Stimulated activated CD8-positive, alpha-beta memory T cell treated with anti-CD3 and anti-CD28 coated beads, Interleukin-15, amount 100 ng/mL, for 4 hours (primary cell): ENCODE measurements at regions not wholly inside any gene's neighbourhood (a gene's known extent, or its start where the extent isn't known, plus 50 kb on each side); places are given as distances from the start of the nearest gene placed in this dataset.

Experiments
- DNase-seq, 2 donors: peaks; one replicate each; pipeline ENCODE4 v3.0.0-alpha.2; 2020; ENCODE audit warnings: low read depth in 2 of 2

- DNase-seq = no peak
Measured at GRCh38 chr2:144675331-144675730, 155.4 kb upstream of the ZEB2 start.

- DNase-seq = no peak
Measured at GRCh38 chr2:144674071-144674470, 154.2 kb upstream of the ZEB2 start.

DNA sequence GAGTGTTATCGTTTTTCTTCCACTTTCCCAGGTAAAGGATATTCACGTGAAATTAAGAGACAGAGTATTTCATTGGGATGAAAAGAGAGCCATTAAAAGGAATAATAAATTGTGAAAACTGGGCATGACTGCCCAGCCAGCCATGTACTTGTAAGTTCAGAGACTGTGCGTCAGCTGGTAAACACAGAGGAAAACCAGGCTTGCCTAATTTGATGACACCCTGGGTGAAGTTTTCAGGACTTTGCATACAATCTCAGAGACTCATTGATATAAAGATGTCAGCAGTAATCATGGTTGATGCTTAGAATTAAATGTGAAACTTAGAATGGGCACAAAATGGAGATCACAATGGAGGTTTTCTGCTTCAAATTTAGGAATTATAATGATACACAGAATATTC is 153.5 kb upstream of the ZEB2 start:
- no peak for DNase-seq

- no peak for DNase-seq
Measured at GRCh38 chr2:144671695-144672455, 152.0 kb upstream of the ZEB2 start.

DNA sequence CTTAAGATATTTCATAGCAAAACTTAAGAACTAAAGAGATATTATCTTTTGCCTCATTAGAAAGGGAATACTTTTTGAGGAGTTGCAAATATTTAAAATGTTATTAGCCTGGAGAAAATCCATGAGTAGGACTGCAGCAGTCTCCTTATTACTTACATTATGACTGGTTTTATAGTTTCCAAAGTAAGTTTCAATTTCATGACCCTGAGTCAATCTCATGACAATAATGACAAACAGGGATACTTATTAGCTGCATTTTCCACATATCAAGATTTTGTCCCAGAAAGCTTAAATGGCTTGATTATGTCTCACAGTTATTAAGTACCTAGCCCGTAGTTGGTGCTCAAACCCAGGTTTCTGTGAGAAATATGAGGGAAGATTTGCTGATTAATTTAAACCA is 150.8 kb upstream of the ZEB2 start:
- DNase-seq = no peak

DNA sequence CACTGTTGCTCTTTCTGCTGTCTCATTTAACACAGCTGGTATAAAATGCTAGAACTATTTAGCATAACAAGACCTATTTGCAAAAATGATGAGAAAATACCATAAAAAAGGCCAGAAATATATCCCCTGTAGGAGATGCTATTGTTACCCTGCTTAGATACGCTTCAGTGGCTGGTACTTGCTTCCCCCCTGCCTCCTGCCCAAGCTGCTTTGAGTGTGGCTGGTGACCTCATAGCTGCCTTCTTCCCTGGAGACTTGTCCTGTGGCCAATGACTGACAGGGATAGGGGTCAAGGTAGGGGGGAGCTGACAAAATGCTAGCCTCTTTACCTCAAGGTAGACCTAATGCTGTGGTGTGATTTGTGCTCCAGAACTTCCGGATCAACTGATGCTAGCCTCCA is 150.2 kb upstream of the ZEB2 start:
- no peak for DNase-seq

DNA sequence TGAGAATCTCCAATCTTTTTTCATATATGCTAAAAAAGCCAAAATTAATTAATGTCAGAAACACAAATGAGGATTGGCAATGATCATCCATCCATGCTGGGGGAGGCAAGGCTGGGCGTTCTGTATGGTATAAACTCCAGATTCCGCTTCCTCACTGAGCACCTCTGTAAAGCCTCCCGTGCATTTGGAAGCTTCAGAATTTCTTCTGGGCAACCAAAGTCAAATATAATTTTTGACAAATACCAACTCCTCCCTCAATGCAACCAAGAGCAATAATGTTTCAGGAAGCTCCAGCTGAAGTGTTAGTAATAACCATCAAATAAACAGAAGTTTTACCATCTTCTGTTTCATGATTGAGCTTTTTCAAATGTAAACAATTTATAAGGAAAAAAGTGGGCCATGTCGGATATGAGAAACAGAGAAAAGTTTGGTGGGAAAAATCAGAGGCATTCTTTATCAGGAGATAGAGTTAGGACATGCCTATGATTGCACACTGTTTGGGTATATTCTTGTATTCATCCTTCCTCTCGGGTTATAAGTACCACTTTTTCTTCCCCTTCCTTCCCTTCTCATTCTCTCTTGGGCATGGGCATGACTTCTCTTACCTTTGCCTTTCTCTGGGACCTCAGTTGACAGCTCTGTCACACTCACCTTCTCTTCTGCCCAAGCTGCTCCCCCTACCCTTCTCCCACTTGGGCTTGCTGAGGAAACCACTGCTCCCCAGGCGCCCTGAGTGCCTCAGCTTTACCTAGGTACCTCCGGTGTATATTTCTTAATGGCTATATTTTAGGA is 149.5 kb upstream of the ZEB2 start:
- DNase-seq = no peak

DNA sequence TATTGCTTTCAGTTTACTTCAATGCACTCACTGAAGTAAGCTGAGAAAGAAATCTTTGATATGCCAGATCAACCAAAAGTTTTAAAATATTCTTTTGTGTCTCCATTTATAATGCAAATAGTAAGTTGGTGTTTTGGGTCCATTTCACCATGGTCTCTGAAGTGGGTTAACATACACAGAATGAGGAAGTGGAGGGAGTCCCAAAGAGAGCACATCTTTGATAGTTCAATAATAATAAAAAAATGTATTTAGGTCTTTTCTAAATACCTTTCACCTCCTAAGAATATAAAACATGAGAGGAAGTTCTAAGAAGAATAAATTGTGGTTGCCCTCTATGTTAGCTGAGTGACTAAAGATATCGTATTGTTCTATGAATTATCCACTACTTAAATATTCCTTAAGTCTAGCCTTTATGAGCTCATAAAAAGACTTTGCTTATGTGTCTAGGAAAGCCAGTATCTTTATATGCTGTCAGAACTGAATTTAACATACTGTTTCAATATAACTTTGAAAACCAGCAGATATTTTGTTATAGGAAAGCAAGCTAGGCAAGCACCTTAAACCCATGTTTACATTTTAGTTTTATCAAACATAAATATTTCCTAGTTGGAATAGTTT is 148.7 kb upstream of the ZEB2 start:
- no peak for DNase-seq

DNA sequence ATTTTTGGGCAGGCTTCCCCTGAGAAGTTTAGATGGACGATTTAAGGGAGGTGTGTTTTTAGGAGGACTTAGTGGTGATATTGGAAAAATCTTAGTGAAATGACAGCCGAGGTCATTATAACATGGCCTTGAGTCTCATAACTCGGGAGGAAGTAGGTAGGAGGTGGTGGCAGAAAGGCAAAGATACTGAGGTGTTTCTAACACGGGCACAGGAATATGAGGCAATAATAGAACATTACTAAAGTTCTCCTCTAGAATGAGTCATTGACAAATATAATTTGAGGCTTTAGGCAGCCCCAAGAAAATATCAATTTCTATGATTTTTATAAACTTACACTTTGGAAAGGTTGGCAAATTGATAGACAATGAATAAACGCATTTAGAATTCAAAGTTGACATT is 146.1 kb upstream of the ZEB2 start:
- no peak for DNase-seq

- no peak for DNase-seq
Measured at GRCh38 chr2:144663207-144663606, 143.3 kb upstream of the ZEB2 start.

DNA sequence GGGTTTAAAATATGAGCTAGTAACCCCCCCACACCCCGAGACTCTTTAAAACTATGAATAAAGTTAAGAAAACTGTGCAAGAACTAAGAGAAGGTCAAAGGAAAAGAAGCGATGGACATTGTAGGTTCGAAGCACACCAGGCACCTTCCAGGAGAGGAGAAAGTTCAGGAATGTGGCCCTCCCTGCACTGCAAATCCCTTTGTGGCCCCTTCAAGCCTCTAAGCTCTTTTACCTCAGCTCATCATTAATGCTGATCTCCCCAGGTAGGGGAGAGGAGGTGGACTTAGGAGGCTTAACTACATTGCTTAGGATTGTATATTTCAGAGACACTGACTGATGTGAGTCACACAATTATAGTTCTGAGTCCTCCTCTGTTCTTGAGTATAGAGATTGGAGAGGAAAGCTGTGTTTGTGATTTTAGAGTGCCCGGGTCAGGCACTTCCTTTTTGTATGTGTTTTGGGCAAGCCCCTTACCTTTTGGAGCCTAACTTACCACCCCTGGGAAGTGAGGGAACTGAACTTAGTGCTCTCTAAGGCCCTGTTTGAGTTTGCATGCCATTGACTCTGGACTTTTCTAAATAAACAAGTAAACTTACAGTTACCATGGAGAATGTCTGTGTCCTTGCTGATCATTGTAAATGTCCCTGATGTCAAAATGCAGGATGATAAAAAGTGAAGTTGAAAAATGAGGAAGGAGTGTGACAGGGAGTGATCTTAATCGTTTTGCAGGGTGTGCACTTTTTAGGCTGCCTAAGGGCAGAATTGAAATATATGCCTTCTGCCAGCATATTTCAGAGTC is 140.8 kb upstream of the ZEB2 start:
- DNase-seq = no peak

GRCh38 chr2:144659731-144660275 is 139.9 kb upstream of the ZEB2 start:
- DNase-seq = peak; percentile 46 to 58

DNA sequence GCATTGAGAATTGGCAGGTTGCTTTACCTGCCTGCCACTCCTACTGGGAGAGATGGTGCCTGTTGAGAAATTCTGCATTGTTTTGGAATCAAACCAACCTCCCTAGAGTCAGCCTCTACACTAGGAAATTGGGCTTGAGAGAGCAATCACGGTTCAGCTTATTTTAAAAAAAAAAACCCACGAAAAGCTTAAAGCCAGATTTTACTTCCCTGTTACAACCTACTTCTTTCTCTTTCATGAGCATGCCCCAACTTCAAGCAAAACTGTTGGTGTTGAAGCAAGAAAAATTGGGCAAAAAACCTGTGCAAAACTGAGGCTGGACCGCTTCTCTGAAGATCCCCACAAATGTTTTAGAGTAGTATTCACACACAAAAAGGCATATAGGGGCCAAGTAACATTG is 134.6 kb upstream of the ZEB2 start:
- no peak for DNase-seq

- no peak for DNase-seq
Measured at GRCh38 chr2:144650907-144651306, 131.0 kb upstream of the ZEB2 start.

- no peak for DNase-seq
Measured at GRCh38 chr2:144648837-144649465, 129.0 kb upstream of the ZEB2 start.

- no peak for DNase-seq
Measured at GRCh38 chr2:144645083-144645778, 125.3 kb upstream of the ZEB2 start.

DNA sequence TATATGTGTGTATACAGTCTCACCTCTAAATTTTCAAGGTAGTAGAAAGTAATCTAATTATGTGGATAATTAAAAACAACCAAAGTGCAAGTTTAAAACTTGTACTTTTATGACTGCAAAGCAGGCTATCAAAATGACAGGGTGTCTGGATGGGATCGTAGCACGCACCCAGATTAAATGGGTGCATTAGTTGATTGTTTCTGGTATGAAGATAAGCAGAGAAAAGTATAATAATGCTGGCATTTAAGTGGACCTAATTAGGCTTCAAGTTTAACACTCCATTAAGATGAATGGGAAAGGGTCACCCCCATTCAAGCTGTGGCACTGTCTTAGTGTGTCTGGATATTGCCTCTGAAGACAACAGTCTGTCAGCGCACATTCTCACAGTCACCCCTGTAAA is 124.6 kb upstream of the ZEB2 start:
- DNase-seq = no peak

- DNase-seq = no peak
Measured at GRCh38 chr2:144643537-144644336, 123.8 kb upstream of the ZEB2 start.

DNA sequence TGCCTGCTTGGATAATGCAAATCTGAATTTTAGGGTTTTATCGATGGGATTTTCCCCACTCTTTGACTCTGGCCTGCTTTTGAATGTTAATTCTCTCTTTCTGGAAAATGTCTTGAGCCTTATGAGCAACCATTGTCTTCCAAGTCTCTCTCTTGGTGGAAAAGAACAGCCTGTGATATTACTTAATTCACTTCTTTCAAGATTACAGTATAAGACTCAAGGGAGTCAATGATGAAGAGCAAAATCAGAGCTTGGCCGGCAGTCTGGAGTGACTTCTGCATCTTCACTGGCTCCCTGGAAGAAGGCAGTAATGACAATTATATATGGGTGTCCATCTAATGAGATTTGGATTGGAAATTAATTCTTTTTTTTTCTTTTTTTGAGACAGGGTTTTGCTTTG is 122.9 kb upstream of the ZEB2 start:
- no peak for DNase-seq

- DNase-seq = no peak
Measured at GRCh38 chr2:144642131-144642530, 122.2 kb upstream of the ZEB2 start.
